Sigmoid colon (tissue), 4 donors: ENCODE measurements at regions not wholly inside any gene's neighbourhood (a gene's known extent, or its start where the extent isn't known, plus 50 kb on each side); places are given as distances from the start of the nearest gene placed in this dataset.

Experiments used
- CTCF ChIP-seq, 4 experiments: fragments of 450-650 bp in 3 of 4; fragments of 200-600 bp in 1 of 4; IDR thresholded peaks; one replicate each; pipeline ENCODE4 v1.5.1; 2016 to 2019; ENCODE audit warnings: antibody characterized with exemption in 4 of 4, mild to moderate bottlenecking in 3 of 4, moderate library complexity in 2 of 4
- EP300 ChIP-seq, 4 donors: sonication (generic); formaldehyde crosslinking; IDR thresholded peaks; one replicate each; pipeline ENCODE4 v1.6.1; 2017; ENCODE audit warnings: antibody characterized with exemption in 4 of 4
- POLR2AphosphoS5 ChIP-seq, 4 donors: sonication (generic); formaldehyde crosslinking; IDR thresholded peaks; one replicate each; pipeline ENCODE4 v1.6.1; 2017; ENCODE audit warnings: antibody characterized with exemption in 4 of 4

- TF ChIP-seq CTCF (IDR thresholded peaks at IDR 0.05) = no peak
- no peak for TF ChIP-seq EP300 (IDR thresholded peaks at IDR 0.05)
- no peak for TF ChIP-seq POLR2AphosphoS5 (IDR thresholded peaks at IDR 0.05)
These were observed 65.6 kb upstream of the PTPRJ start for GRCh38 chr11:47914743-47915142.
